Suppressor macrophage (primary cell): ENCODE measurements at regions not wholly inside any gene's neighbourhood (a gene's known extent, or its start where the extent isn't known, plus 50 kb on each side); places are given as distances from the start of the nearest gene placed in this dataset.

ENCODE experiments used
- DNase-seq, 4 experiments: peaks; one replicate each; pipeline ENCODE4 v3.0.0-alpha.2; 2020 to 2022

- DNase-seq: no peak
Observed at GRCh38 chr1:218156595-218156994, 128.5 kb upstream of the RRP15 start.

DNA sequence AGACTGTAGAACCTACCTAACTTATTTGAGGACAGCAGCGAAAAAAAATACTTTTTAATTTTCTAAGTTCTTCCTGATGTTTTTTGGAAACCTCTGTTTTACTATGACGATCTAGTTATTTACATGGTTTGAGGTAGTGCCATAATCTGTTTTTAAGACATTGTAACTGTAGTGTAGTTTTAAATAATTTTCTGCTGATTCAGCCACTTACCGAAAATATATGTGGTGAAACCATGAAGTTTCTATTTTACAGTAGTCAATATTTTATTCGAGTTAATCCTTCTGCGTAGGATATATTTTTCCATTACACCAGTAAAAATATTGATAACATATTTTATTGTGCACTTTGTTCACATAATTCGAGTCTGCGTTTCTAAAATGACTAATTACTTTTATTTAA is 121.7 kb upstream of the RRP15 start:
- DNase-seq: no peak

DNA sequence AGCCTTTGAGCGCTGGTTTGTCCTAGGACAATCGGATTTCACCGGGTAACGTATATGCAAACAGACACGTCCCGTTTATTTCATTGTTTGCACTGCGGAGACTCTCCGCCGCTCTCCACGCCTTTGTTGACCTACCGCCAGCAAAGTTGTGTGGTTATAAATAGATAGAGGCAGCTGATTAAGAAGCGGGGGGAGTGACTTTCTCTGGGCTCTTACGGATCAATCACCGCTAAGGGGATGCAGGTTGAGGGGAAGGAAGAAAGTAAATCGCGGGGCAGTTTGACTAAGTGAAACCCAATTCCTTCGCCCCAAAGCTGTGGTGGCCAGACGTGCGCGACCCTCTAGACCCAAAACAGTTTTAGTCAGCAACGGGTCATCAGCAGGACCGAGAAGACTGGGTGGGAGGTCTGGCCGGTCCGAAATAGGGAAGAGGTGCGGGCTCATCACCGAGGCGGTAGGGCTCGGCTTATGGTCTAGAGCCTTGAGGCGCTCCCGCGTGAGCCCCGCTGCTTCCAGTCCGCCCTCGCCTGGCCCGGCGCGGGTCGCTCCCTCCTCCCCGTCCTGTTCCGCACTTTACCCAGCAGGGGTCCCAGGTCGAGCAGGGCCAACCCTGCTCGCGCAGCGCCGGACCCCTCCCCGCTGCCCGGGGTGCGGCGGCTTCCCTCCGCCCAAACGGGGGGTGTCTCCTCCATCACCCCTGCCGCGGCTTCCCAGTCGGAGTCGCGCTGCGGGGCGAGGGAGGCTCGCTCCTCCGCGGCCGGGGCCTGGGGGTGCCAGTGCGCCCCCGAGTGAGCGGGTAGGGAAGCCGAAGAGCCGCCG is 120.8 kb upstream of the RRP15 start:
- DNase-seq: peak; percentile 4 to 34 (median 16)

- DNase-seq: peak; percentile 11 to 40 (median 26)
Observed at GRCh38 chr1:218164930-218165700, 120.0 kb upstream of the RRP15 start.

- DNase-seq: peak in 1 of 4 experiments; percentile 1
Observed at GRCh38 chr1:218165701-218166114, 119.4 kb upstream of the RRP15 start.

- DNase-seq: no peak
Observed at GRCh38 chr1:218166268-218166945, 118.7 kb upstream of the RRP15 start.

DNA sequence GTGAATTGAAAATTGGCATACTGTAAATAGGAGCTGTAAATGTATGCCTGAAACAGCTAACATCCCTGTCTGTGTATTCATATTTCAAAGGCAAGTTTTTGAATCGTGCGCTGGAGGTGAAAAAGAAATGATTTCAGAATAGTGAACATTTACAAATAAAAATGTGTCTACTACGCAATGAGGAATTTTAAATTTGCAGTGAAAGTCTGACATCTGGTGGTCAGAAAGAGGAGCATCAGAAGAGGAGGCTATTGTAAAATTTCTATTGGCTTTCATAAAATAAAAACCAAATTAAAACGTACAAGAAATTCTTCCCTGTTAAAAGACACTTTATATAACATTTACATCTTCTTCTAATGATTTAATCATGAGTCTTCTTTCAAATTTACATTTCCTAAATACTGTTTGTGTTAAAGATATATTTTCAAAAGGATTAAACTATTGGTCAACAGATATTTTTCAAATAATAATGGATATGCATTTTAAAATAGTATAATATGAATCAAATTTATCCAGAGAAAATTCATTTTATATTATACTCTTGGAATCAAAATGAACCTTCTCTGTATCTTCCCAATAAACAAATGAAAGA is 113.7 kb upstream of the RRP15 start:
- DNase-seq: peak; percentile 11 to 52 (median 32)

DNA sequence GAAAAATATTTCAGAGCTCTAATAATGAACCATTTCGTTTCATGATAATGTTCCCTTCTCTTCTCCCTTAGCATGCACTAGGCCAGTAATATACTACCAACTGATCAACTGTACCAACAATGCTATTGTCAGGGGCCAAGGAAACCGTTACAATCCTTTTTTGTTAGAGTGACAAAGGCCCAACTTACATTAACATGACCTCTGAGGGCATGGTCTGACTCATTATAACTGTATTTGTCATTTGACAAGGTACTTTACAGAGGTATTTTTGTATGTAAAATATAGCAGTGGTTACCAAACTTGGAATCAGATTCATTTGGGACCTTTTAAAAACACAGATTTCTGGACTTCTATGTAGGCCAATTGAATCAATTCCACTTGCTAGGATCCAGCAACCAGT is 102.6 kb upstream of the RRP15 start:
- no peak for DNase-seq

DNA sequence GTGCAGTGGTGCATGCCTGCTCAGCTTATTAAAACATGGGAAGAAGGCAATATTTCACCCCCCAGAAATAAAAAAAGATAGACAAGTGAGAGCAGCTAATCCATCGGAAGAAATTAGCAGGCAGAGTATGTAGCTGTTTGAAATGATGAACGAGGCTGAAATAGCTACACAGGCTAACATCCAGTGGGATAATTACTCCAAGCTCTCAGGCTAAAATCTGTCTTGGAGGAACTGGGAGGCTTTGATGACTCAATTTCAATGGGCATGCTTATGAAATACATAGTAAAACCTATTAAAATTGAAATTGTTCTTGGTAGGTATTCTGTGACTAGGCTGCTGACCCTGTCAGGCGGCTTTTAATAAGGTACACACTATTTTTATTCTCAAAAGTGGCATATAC is 84.1 kb upstream of the RRP15 start:
- no peak for DNase-seq

GRCh38 chr1:218201601-218202000 is 83.5 kb upstream of the RRP15 start:
- no peak for DNase-seq

GRCh38 chr1:218205721-218206120 is 79.4 kb upstream of the RRP15 start:
- no peak for DNase-seq

GRCh38 chr1:218207194-218207593 is 77.9 kb upstream of the RRP15 start:
- no peak for DNase-seq

- DNase-seq: no peak
Observed at GRCh38 chr1:218209351-218209861, 75.7 kb upstream of the RRP15 start.

DNA sequence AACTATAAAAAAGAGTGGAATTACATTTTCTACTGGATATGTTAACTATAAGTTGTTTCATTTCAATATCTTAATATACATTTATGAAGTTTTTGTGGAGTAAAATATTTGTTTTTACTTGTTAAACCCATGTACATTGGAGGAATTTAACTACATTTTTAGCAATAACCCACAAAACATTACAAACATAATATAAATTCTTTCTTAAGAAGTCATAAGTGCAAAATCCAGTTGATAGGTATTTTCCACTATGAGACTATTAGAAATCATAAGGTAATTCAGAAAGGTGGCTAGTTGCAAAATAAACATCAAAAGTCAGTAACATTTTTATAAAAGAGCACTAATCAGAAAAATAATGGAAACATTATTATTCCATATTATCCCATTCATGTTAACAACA is 73.9 kb upstream of the RRP15 start:
- no peak for DNase-seq

GRCh38 chr1:218217040-218217439 is 68.1 kb upstream of the RRP15 start:
- DNase-seq: no peak

- no peak for DNase-seq
Observed at GRCh38 chr1:218219460-218219859, 65.6 kb upstream of the RRP15 start.

GRCh38 chr1:218224101-218224500 is 61.0 kb upstream of the RRP15 start:
- no peak for DNase-seq

DNA sequence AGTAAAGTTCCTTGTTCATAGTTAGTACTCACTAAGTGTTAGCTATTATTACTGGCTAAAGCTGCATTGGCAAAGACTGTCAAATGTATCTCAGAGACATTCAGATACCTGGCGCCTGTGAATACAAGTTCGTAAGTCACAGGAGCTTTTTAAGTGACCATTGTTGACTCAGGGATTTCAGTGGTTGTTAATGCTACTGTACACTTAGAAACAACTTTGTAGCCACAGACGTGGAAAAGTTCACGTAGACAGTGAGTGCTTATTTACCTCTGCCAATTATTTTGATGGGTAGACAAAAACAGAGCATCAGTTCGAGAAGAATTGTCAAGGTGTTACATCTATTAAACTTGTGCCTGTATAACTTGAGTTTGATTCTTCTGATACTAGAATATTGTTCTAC is 59.1 kb upstream of the RRP15 start:
- DNase-seq: no peak
